ENCODE measurements at regions not wholly inside any gene's neighbourhood (a gene's known extent, or its start where the extent isn't known, plus 50 kb on each side); places are given as distances from the start of the nearest gene placed in this dataset.

GRCh38 chr4:123617791-123618190, 221.2 kb downstream of the SPRY1 start:
- TF ChIP-seq BHLHE40 (IDR thresholded peaks at IDR 0.05; ENCODE audit: borderline replicate concordance): no peak
- TF ChIP-seq SUZ12 (IDR thresholded peaks at IDR 0.05): no peak
- TF ChIP-seq ZNF384 (IDR thresholded peaks at IDR 0.05): no peak
- no peak for TF ChIP-seq CTBP1 (IDR thresholded peaks at IDR 0.05; ENCODE audit: borderline replicate concordance)
- no peak for TF ChIP-seq ELF4 (IDR thresholded peaks at IDR 0.05)
- TF ChIP-seq NFRKB (IDR thresholded peaks at IDR 0.05): no peak
- no peak for TF ChIP-seq FOXM1 (IDR thresholded peaks at IDR 0.05; ENCODE audit: borderline replicate concordance)
- TF ChIP-seq TARDBP (IDR thresholded peaks at IDR 0.05): no peak
- TF ChIP-seq L3MBTL2 (conservative IDR thresholded peaks at IDR 0.05): no peak
- TF ChIP-seq SP1 (IDR thresholded peaks at IDR 0.05): no peak
- TF ChIP-seq FOXA1 (IDR thresholded peaks at IDR 0.05): no peak
- no peak for TF ChIP-seq HDGF (IDR thresholded peaks at IDR 0.05; ENCODE audit: borderline replicate concordance)
- TF ChIP-seq FOXK2 (IDR thresholded peaks at IDR 0.05): no peak
